PC-9 (cell line): ENCODE measurements at regions not wholly inside any gene's neighbourhood (a gene's known extent, or its start where the extent isn't known, plus 50 kb on each side); places are given as distances from the start of the nearest gene placed in this dataset.

Source experiments
- EZH2 ChIP-seq: fragments of 200-600 bp; sonication (generic); IDR thresholded peaks from 2 replicates; pipeline ENCODE4 v1.8.0; 2017; ENCODE audit warnings: antibody characterized with exemption, low read depth
- TF ChIP-seq, protein P1 (sequence below): fragments of 200-600 bp; sonication (generic); conservative IDR thresholded peaks from 2 replicates; pipeline ENCODE4 v1.6.1; 2017; ENCODE audit warnings: mixed run types, antibody characterized with exemption, mild to moderate bottlenecking, moderate library complexity

DNA sequence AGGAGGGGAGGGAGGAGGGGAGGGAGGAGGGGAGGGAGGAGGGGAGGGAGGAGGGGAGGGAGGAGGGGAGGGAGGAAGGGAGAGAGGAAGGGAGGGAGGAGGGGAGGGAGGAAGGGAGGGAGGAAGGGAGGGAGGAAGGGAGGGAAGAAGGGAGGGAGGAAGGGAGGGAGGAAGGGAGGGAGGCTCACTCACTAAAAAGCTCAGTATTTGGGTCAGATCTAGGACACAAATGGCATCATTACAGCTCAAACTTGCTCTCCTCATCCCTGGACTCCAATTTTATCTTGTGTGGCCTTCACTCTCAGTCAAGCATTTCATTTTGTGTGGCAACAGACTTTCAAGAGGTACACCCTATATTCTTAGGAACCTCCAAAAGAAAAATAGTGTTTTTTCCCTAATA, 435.4 kb downstream of the IRS1 start:
- TF ChIP-seq, protein P1, sequence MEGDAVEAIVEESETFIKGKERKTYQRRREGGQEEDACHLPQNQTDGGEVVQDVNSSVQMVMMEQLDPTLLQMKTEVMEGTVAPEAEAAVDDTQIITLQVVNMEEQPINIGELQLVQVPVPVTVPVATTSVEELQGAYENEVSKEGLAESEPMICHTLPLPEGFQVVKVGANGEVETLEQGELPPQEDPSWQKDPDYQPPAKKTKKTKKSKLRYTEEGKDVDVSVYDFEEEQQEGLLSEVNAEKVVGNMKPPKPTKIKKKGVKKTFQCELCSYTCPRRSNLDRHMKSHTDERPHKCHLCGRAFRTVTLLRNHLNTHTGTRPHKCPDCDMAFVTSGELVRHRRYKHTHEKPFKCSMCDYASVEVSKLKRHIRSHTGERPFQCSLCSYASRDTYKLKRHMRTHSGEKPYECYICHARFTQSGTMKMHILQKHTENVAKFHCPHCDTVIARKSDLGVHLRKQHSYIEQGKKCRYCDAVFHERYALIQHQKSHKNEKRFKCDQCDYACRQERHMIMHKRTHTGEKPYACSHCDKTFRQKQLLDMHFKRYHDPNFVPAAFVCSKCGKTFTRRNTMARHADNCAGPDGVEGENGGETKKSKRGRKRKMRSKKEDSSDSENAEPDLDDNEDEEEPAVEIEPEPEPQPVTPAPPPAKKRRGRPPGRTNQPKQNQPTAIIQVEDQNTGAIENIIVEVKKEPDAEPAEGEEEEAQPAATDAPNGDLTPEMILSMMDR = no peak
- no peak for TF ChIP-seq EZH2
